GM23338 (cell line): ENCODE measurements at regions not wholly inside any gene's neighbourhood (a gene's known extent, or its start where the extent isn't known, plus 50 kb on each side); places are given as distances from the start of the nearest gene placed in this dataset.

ENCODE experiments used
- ATAC-seq: fragments of 200-7000 bp; cut with Tn5 transposase; 3 replicates; pipeline ENCODE4 v1.9.1; 2020
- DNase-seq: peaks from one replicate; pipeline ENCODE4 v3.0.0-alpha.2; 2015; ENCODE audit warnings: low spot score
- H2AFZ ChIP-seq: fragments of 200-600 bp; sonication (generic); 2 replicates; pipeline ENCODE4 v1.8.0; 2016; ENCODE audit warnings: antibody characterized with exemption, mild to moderate bottlenecking, moderate library complexity
- H3F3A ChIP-seq: fragments of 200-600 bp; sonication (generic); replicated peaks from 2 replicates; pipeline ENCODE4 v1.8.0; 2017; ENCODE audit warnings: antibody characterized with exemption, mixed run types, low read depth
- H3K27ac ChIP-seq: fragments of 200-600 bp; sonication (generic); 2 replicates; pipeline ENCODE4 v1.6.1; 2016; ENCODE audit warnings: low read depth
- H3K27me3 ChIP-seq: fragments of 200-600 bp; sonication (generic); 2 replicates; pipeline ENCODE4 v1.8.0; 2016; ENCODE audit warnings: mild to moderate bottlenecking, mixed run types, moderate library complexity; ENCODE audit not compliant: insufficient read depth
- H3K36me3 ChIP-seq: fragments of 200-600 bp; sonication (generic); 2 replicates; pipeline ENCODE4 v1.8.0; 2016; ENCODE audit warnings: mild to moderate bottlenecking; ENCODE audit not compliant: insufficient read depth
- H3K4me1 ChIP-seq: fragments of 200-600 bp; sonication (generic); 2 replicates; pipeline ENCODE4 v1.8.0; 2016; ENCODE audit warnings: mild to moderate bottlenecking, moderate library complexity; ENCODE audit not compliant: insufficient read depth
- H3K4me2 ChIP-seq: fragments of 200-600 bp; sonication (generic); 2 replicates; pipeline ENCODE4 v1.7.1; 2017; ENCODE audit warnings: mixed run types
- H3K4me3 ChIP-seq: fragments of 200-600 bp; sonication (generic); 2 replicates; pipeline ENCODE4 v1.6.1; 2016; ENCODE audit warnings: mixed run types
- H3K79me2 ChIP-seq: fragments of 200-600 bp; sonication (generic); replicated peaks from 2 replicates; pipeline ENCODE4 v1.8.0; 2017; ENCODE audit warnings: mild to moderate bottlenecking; ENCODE audit not compliant: insufficient read depth
- H3K9me2 ChIP-seq: fragments of 200-600 bp; sonication (generic); 2 replicates; pipeline ENCODE4 v1.8.0; 2017; ENCODE audit not compliant: insufficient read depth
- H4K20me1 ChIP-seq: fragments of 200-600 bp; sonication (generic); replicated peaks from 2 replicates; pipeline ENCODE4 v1.8.0; 2017; ENCODE audit warnings: mild to moderate bottlenecking; ENCODE audit not compliant: insufficient read depth
- H3K27ac Mint-ChIP-seq: 2 replicates; pipeline ENCODE4 v1.8.0; 2020; ENCODE audit warnings: inconsistent platforms, mild to moderate bottlenecking, moderate library complexity, mixed read lengths
- H3K27me3 Mint-ChIP-seq: 3 replicates; pipeline ENCODE4 v1.8.0; 2022; ENCODE audit warnings: low read depth, mild to moderate bottlenecking, moderate library complexity, mixed read lengths, inconsistent platforms; ENCODE audit not compliant: insufficient read depth, poor library complexity
- H3K36me3 Mint-ChIP-seq: 3 replicates; pipeline ENCODE4 v1.8.0; 2021; ENCODE audit warnings: low read depth, mild to moderate bottlenecking, inconsistent platforms, moderate library complexity, mixed read lengths
- H3K4me1 Mint-ChIP-seq: 3 replicates; pipeline ENCODE4 v1.8.0; 2020; ENCODE audit warnings: mild to moderate bottlenecking, inconsistent platforms, mixed read lengths
- H3K4me3 Mint-ChIP-seq: 3 replicates; pipeline ENCODE4 v1.8.0; 2021; ENCODE audit warnings: moderate library complexity, mild to moderate bottlenecking, inconsistent platforms, mixed read lengths
- H3K9me3 Mint-ChIP-seq: 3 replicates; pipeline ENCODE4 v1.8.0; 2020; ENCODE audit warnings: moderate library complexity, mild to moderate bottlenecking, inconsistent platforms, mixed read lengths
- CREB1 ChIP-seq: fragments of 250-450 bp; sonication (Bioruptor Pico); IDR thresholded peaks from 2 replicates; pipeline ENCODE4 v1.5.0; 2020; ENCODE audit warnings: low read depth, mild to moderate bottlenecking, moderate library complexity
- EZH2 ChIP-seq: fragments of 200-600 bp; sonication (generic); IDR thresholded peaks from one replicate; pipeline ENCODE4 v1.8.0; 2017; ENCODE audit warnings: antibody characterized with exemption, mild to moderate bottlenecking, low read depth; ENCODE audit not compliant: unreplicated experiment
- NANOG ChIP-seq: IDR thresholded peaks from 2 replicates; pipeline ENCODE4 v1.6.1; 2016; ENCODE audit warnings: antibody characterized with exemption, borderline replicate concordance
- POLR2AphosphoS5 ChIP-seq: IDR thresholded peaks from 2 replicates; pipeline ENCODE4 v1.6.1; 2016; ENCODE audit warnings: antibody characterized with exemption, low read depth
- REST ChIP-seq: IDR thresholded peaks from one replicate; pipeline ENCODE4 v1.6.1; 2018; ENCODE audit warnings: antibody characterized with exemption; ENCODE audit not compliant: unreplicated experiment
- ZNF114 ChIP-seq: fragments of 250-450 bp; sonication (Bioruptor Pico); IDR thresholded peaks from 2 replicates; pipeline ENCODE4 v1.5.0; 2020; ENCODE audit warnings: mild to moderate bottlenecking, moderate library complexity
- ZNF331 ChIP-seq: fragments of 250-450 bp; sonication (Bioruptor Pico); IDR thresholded peaks from 2 replicates; pipeline ENCODE4 v1.5.0; 2020; ENCODE audit warnings: low read depth, mild to moderate bottlenecking, moderate library complexity
- TF ChIP-seq, protein P1 (sequence below), 2 experiments: fragments of 200-600 bp in 1 of 2; sonication (generic) in 1 of 2; conservative IDR thresholded peaks; 2 replicates each; pipeline versions ENCODE4 v1.5.1 to v1.6.1; 2016 to 2017; ENCODE audit warnings: antibody characterized with exemption in 2 of 2, low read depth in 2 of 2, mild to moderate bottlenecking in 2 of 2, moderate library complexity in 1 of 2
- TF ChIP-seq, protein P2 (sequence below): IDR thresholded peaks from 2 replicates; pipeline ENCODE4 v1.6.1; 2016; ENCODE audit warnings: antibody characterized with exemption
- TF ChIP-seq, protein P3 (sequence below): fragments of 250-450 bp; sonication (Bioruptor Pico); IDR thresholded peaks from 2 replicates; pipeline ENCODE4 v1.5.0; 2020; ENCODE audit warnings: mild to moderate bottlenecking, moderate library complexity

- no peaks in the 10 kb centered on the region for H3K9me3 Mint-ChIP-seq
These were observed 217.3 kb upstream of the TBX3 start for GRCh38 chr12:114901316-114901715.

More at GRCh38 chr12:114901316-114901715, 217.3 kb upstream of the TBX3 start:
- Mint-ChIP-seq H3K4me1 (no peaks in the 10 kb centered on the region; the same call in 1 of the 3 replicates), H3K27ac (no peak overlapping the region), H3K4me3 (no peak overlapping the region), H3K27me3 (peaks cover 5% of the 10 kb centered on the region), H3K36me3 (no peaks in the 10 kb centered on the region)
- TF ChIP-seq ZNF331 (no peak), REST (no peak), CREB1 (CRISPR knock-in tag) (no peak), POLR2AphosphoS5 (no peak), EZH2 (no peak), ZNF114 (no peak), NANOG (no peak)
- TF ChIP-seq, protein P1, sequence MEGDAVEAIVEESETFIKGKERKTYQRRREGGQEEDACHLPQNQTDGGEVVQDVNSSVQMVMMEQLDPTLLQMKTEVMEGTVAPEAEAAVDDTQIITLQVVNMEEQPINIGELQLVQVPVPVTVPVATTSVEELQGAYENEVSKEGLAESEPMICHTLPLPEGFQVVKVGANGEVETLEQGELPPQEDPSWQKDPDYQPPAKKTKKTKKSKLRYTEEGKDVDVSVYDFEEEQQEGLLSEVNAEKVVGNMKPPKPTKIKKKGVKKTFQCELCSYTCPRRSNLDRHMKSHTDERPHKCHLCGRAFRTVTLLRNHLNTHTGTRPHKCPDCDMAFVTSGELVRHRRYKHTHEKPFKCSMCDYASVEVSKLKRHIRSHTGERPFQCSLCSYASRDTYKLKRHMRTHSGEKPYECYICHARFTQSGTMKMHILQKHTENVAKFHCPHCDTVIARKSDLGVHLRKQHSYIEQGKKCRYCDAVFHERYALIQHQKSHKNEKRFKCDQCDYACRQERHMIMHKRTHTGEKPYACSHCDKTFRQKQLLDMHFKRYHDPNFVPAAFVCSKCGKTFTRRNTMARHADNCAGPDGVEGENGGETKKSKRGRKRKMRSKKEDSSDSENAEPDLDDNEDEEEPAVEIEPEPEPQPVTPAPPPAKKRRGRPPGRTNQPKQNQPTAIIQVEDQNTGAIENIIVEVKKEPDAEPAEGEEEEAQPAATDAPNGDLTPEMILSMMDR (conservative IDR thresholded peaks at IDR 0.05; ENCODE audit: low read depth in 2 of 2): no peak
- TF ChIP-seq, protein P2, sequence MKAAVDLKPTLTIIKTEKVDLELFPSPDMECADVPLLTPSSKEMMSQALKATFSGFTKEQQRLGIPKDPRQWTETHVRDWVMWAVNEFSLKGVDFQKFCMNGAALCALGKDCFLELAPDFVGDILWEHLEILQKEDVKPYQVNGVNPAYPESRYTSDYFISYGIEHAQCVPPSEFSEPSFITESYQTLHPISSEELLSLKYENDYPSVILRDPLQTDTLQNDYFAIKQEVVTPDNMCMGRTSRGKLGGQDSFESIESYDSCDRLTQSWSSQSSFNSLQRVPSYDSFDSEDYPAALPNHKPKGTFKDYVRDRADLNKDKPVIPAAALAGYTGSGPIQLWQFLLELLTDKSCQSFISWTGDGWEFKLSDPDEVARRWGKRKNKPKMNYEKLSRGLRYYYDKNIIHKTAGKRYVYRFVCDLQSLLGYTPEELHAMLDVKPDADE: no peak
- TF ChIP-seq, protein P3, sequence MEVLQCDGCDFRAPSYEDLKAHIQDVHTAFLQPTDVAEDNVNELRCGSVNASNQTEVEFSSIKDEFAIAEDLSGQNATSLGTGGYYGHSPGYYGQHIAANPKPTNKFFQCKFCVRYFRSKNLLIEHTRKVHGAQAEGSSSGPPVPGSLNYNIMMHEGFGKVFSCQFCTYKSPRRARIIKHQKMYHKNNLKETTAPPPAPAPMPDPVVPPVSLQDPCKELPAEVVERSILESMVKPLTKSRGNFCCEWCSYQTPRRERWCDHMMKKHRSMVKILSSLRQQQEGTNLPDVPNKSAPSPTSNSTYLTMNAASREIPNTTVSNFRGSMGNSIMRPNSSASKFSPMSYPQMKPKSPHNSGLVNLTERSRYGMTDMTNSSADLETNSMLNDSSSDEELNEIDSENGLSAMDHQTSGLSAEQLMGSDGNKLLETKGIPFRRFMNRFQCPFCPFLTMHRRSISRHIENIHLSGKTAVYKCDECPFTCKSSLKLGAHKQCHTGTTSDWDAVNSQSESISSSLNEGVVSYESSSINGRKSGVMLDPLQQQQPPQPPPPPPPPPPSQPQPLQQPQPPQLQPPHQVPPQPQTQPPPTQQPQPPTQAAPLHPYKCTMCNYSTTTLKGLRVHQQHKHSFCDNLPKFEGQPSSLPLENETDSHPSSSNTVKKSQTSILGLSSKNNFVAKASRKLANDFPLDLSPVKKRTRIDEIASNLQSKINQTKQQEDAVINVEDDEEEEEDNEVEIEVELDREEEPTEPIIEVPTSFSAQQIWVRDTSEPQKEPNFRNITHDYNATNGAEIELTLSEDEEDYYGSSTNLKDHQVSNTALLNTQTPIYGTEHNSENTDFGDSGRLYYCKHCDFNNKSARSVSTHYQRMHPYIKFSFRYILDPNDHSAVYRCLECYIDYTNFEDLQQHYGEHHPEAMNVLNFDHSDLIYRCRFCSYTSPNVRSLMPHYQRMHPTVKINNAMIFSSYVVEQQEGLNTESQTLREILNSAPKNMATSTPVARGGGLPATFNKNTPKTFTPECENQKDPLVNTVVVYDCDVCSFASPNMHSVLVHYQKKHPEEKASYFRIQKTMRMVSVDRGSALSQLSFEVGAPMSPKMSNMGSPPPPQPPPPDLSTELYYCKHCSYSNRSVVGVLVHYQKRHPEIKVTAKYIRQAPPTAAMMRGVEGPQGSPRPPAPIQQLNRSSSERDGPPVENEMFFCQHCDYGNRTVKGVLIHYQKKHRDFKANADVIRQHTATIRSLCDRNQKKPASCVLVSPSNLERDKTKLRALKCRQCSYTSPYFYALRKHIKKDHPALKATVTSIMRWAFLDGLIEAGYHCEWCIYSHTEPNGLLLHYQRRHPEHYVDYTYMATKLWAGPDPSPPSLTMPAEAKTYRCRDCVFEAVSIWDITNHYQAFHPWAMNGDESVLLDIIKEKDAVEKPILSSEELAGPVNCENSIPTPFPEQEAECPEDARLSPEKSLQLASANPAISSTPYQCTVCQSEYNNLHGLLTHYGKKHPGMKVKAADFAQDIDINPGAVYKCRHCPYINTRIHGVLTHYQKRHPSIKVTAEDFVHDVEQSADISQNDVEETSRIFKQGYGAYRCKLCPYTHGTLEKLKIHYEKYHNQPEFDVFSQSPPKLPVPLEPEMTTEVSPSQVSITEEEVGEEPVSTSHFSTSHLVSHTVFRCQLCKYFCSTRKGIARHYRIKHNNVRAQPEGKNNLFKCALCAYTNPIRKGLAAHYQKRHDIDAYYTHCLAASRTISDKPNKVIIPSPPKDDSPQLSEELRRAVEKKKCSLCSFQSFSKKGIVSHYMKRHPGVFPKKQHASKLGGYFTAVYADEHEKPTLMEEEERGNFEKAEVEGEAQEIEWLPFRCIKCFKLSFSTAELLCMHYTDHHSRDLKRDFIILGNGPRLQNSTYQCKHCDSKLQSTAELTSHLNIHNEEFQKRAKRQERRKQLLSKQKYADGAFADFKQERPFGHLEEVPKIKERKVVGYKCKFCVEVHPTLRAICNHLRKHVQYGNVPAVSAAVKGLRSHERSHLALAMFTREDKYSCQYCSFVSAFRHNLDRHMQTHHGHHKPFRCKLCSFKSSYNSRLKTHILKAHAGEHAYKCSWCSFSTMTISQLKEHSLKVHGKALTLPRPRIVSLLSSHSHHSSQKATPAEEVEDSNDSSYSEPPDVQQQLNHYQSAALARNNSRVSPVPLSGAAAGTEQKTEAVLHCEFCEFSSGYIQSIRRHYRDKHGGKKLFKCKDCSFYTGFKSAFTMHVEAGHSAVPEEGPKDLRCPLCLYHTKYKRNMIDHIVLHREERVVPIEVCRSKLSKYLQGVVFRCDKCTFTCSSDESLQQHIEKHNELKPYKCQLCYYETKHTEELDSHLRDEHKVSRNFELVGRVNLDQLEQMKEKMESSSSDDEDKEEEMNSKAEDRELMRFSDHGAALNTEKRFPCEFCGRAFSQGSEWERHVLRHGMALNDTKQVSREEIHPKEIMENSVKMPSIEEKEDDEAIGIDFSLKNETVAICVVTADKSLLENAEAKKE: no peak
- Histone ChIP-seq H3K9me2 (peaks cover 13% of the 10 kb centered on the region; the same call in 1 of the 2 replicates), H3K27me3 (no peaks in the 10 kb centered on the region), H3K79me2 (no peaks in the 10 kb centered on the region), H3K4me2 (no peak overlapping the region), H3F3A (no peaks in the 10 kb centered on the region), H2AFZ (no peak overlapping the region), H3K36me3 (no peaks in the 10 kb centered on the region), H3K4me1 (no peaks in the 10 kb centered on the region), H3K4me3 (no peak overlapping the region), H3K27ac (no peak overlapping the region), H4K20me1 (no peaks in the 10 kb centered on the region)
- ATAC-seq (no peak), DNase-seq (no peak)
